H1 (cell line): ENCODE measurements at regions not wholly inside any gene's neighbourhood (a gene's known extent, or its start where the extent isn't known, plus 50 kb on each side); places are given as distances from the start of the nearest gene placed in this dataset.

Experiments
- CTCF ChIA-PET: fragments of 300-600 bp; sonication (Branson Sonifier 250); formaldehyde crosslinking; loops from one replicate; lab custom pipeline; 2021; ENCODE audit not compliant: partially characterized antibody; lab: Charles Lee
- POLR2A ChIA-PET: fragments of 300-600 bp; sonication (Branson Sonifier 250); formaldehyde crosslinking; loops from one replicate; lab custom pipeline; 2021; ENCODE audit warnings: inconsistent platforms; ENCODE audit not compliant: partially characterized antibody; lab: Charles Lee
- DNase-seq, 2 experiments: peaks; one replicate each; pipeline versions ENCODE4 v3.0.0 to v3.0.0-alpha.2; 2010 to 2022; ENCODE audit warnings: low spot score in 2 of 2, low read depth in 1 of 2, mixed read lengths in 1 of 2
- FAIRE-seq: peaks from 2 replicates; lab custom pipeline; 2011; peaks lifted over from hg19 to GRCh38; lab: Jason Lieb, UNC
- H2AFZ ChIP-seq: 2 replicates; pipeline ENCODE4 v1.8.1; 2012; ENCODE audit warnings: low read length, inconsistent platforms
- H2AK5ac ChIP-seq: 2 replicates; pipeline ENCODE4 v1.6.1; 2013; ENCODE audit warnings: low read depth, low read length
- H2BK120ac ChIP-seq: replicated peaks from 2 replicates; pipeline ENCODE3; 2013; ENCODE audit warnings: low read depth, low read length, inconsistent platforms
- H2BK12ac ChIP-seq: 2 replicates; pipeline ENCODE4 v1.6.1; 2013; ENCODE audit warnings: low read depth, low read length
- H2BK15ac ChIP-seq: 2 replicates; pipeline ENCODE4 v1.6.1; 2013; ENCODE audit warnings: low read length
- H2BK20ac ChIP-seq: 2 replicates; pipeline ENCODE4 v1.6.1; 2013; ENCODE audit warnings: low read length
- H2BK5ac ChIP-seq: 2 replicates; pipeline ENCODE4 v1.6.1; 2013; ENCODE audit warnings: low read depth, low read length
- H3K14ac ChIP-seq: 2 replicates; pipeline ENCODE4 v1.6.1; 2013; ENCODE audit warnings: inconsistent platforms; ENCODE audit not compliant: insufficient read length
- H3K18ac ChIP-seq: 2 replicates; pipeline ENCODE4 v1.6.1; 2013; ENCODE audit warnings: low read length; ENCODE audit errors: extremely low read depth
- H3K23ac ChIP-seq: 2 replicates; pipeline ENCODE4 v1.6.1; 2013; ENCODE audit warnings: inconsistent platforms; ENCODE audit not compliant: insufficient read length
- H3K23me2 ChIP-seq: 2 replicates; pipeline ENCODE4 v1.6.1; 2013; ENCODE audit warnings: low read depth, low read length
- H3K27ac ChIP-seq: 2 replicates; pipeline ENCODE4 v1.6.1; 2011; ENCODE audit warnings: low read depth, low read length, inconsistent platforms
- H3K27me3 ChIP-seq, 4 experiments: replicated peaks in 1 of 4; 1 replicate in 1 of 4; 2 replicates in 3 of 4; pipeline versions ENCODE4 v1.6.1 to v1.8.1; 2011 to 2013; ENCODE audit warnings: low read length in 3 of 4, mild to moderate bottlenecking in 3 of 4, inconsistent platforms in 2 of 4, mixed read lengths in 2 of 4, moderate library complexity in 1 of 4; ENCODE audit not compliant: control insufficient read depth in 3 of 4, insufficient read depth in 3 of 4; ENCODE audit errors: extremely low read depth in 1 of 4
- H3K36me3 ChIP-seq, 4 experiments: 2 replicates each; pipeline versions ENCODE4 v1.6.1 to v1.8.1; 2011 to 2013; ENCODE audit warnings: mild to moderate bottlenecking in 4 of 4, low read length in 3 of 4, moderate library complexity in 2 of 4, control low read depth in 1 of 4, inconsistent platforms in 1 of 4; ENCODE audit not compliant: insufficient read depth in 4 of 4, control insufficient read depth in 2 of 4
- H3K4ac ChIP-seq: replicated peaks from 2 replicates; pipeline ENCODE3; 2013; ENCODE audit warnings: low read length, low read depth, mixed read lengths, inconsistent platforms; ENCODE audit not compliant: insufficient read length
- H3K4me1 ChIP-seq, 4 experiments: replicated peaks in 1 of 4; 1 replicate in 1 of 4; 2 replicates in 3 of 4; pipeline versions ENCODE4 v1.6.1 to v1.8.1; 2011 to 2013; ENCODE audit warnings: low read length in 3 of 4, inconsistent platforms in 2 of 4, mixed read lengths in 1 of 4; ENCODE audit not compliant: insufficient read depth in 4 of 4, control insufficient read depth in 3 of 4
- H3K4me2 ChIP-seq, 2 experiments: 2 replicates each; pipeline versions ENCODE4 v1.6.1 to v1.8.1; 2011 to 2013; ENCODE audit warnings: low read depth in 2 of 2, low read length in 2 of 2, control low read depth in 1 of 2, inconsistent platforms in 1 of 2, mild to moderate bottlenecking in 1 of 2; ENCODE audit not compliant: insufficient read depth in 1 of 2
- H3K4me3 ChIP-seq, 4 experiments: fragments of 200-600, 300-600 bp in 1 of 4; sonication (generic), shearing (Covaris generic), sonication (Bioruptor Twin) in 1 of 4; 2 replicates each; pipeline versions ENCODE4 v1.5.1 to v1.8.1; 2011 to 2016; ENCODE audit warnings: low read length in 4 of 4, low read depth in 3 of 4, control low read depth in 2 of 4, inconsistent platforms in 2 of 4, mild to moderate bottlenecking in 2 of 4, mixed read lengths in 1 of 4, moderate library complexity in 1 of 4; ENCODE audit not compliant: insufficient read depth in 2 of 4; ENCODE audit errors: extremely low read depth in 1 of 4
- H3K56ac ChIP-seq: replicated peaks from 2 replicates; pipeline ENCODE3; 2013; ENCODE audit warnings: low read depth, mild to moderate bottlenecking, mixed read lengths, low read length, inconsistent platforms; ENCODE audit not compliant: insufficient read length
- H3K79me1 ChIP-seq: 2 replicates; pipeline ENCODE4 v1.6.1; 2013; ENCODE audit warnings: low read depth, low read length, control low read depth
- H3K79me2 ChIP-seq, 2 experiments: 2 replicates each; pipeline versions ENCODE4 v1.6.1 to v1.8.1; 2012 to 2013; ENCODE audit warnings: low read length in 2 of 2, mild to moderate bottlenecking in 2 of 2, inconsistent platforms in 1 of 2; ENCODE audit not compliant: insufficient read depth in 2 of 2, control insufficient read depth in 1 of 2
- H3K9ac ChIP-seq, 4 experiments: replicated peaks in 1 of 4; 1 replicate in 1 of 4; 2 replicates in 3 of 4; pipeline versions ENCODE4 v1.6.1 to v1.8.1; 2011 to 2013; ENCODE audit warnings: low read depth in 3 of 4, low read length in 3 of 4, control low read depth in 2 of 4, mild to moderate bottlenecking in 2 of 4, moderate library complexity in 2 of 4, inconsistent platforms in 1 of 4; ENCODE audit errors: extremely low read depth in 1 of 4
- H3K9me3 ChIP-seq, 2 experiments: 2 replicates each; pipeline versions ENCODE4 v1.6.1 to v1.8.1; 2012 to 2013; ENCODE audit warnings: mild to moderate bottlenecking in 2 of 2, moderate library complexity in 2 of 2, control low read depth in 1 of 2, inconsistent platforms in 1 of 2, low read depth in 1 of 2, low read length in 1 of 2, mixed read lengths in 1 of 2; ENCODE audit not compliant: insufficient read depth in 2 of 2
- H4K20me1 ChIP-seq, 2 experiments: replicated peaks in 1 of 2; 2 replicates each; pipeline versions ENCODE3 to v1.8.1; 2011 to 2013; ENCODE audit warnings: inconsistent platforms in 2 of 2, low read length in 2 of 2, mild to moderate bottlenecking in 1 of 2; ENCODE audit not compliant: insufficient read depth in 2 of 2, control insufficient read depth in 1 of 2
- H4K5ac ChIP-seq: 2 replicates; pipeline ENCODE4 v1.6.1; 2013; ENCODE audit warnings: low read length, low read depth, mixed read lengths, inconsistent platforms; ENCODE audit not compliant: insufficient read length
- H4K8ac ChIP-seq: 2 replicates; pipeline ENCODE4 v1.8.0; 2013; ENCODE audit warnings: mild to moderate bottlenecking, moderate library complexity, low read length, inconsistent platforms; ENCODE audit not compliant: insufficient read depth; ENCODE audit errors: extremely low read depth
- H4K91ac ChIP-seq: replicated peaks from 2 replicates; pipeline ENCODE3; 2013; ENCODE audit warnings: low read length, mixed read lengths, inconsistent platforms; ENCODE audit not compliant: insufficient read length
- CHD2 ChIP-seq: IDR thresholded peaks from 2 replicates; pipeline ENCODE4 v1.6.1; 2012; ENCODE audit warnings: low read length, improper control_type of control experiment
- EP300 ChIP-seq, 2 experiments: IDR thresholded peaks; 1 replicate in 1 of 2; 2 replicates in 1 of 2; pipeline ENCODE4 v1.6.1; 2011 to 2012; ENCODE audit warnings: low read depth in 2 of 2, low read length in 2 of 2, mild to moderate bottlenecking in 2 of 2, borderline replicate concordance in 1 of 2, inconsistent platforms in 1 of 2, moderate library complexity in 1 of 2
- HDAC2 ChIP-seq, 2 experiments: fragments of 300-600 bp in 1 of 2; sonication (generic) in 1 of 2; IDR thresholded peaks; 2 replicates each; pipeline ENCODE4 v1.6.1; 2011 to 2012; ENCODE audit warnings: low read depth in 2 of 2, low read length in 2 of 2, mild to moderate bottlenecking in 2 of 2, moderate library complexity in 2 of 2, borderline replicate concordance in 1 of 2, inconsistent platforms in 1 of 2
- PHF8 ChIP-seq: fragments of 200-600 bp; sonication (generic); conservative IDR thresholded peaks from 2 replicates; pipeline ENCODE4 v1.7.1; 2012; ENCODE audit warnings: low read depth, mild to moderate bottlenecking, inconsistent platforms, low read length, moderate library complexity
- POLR2A ChIP-seq, 2 experiments: IDR thresholded peaks; 1 replicate in 1 of 2; 2 replicates in 1 of 2; pipeline ENCODE4 v1.6.1; 2011; ENCODE audit warnings: low read depth in 2 of 2, low read length in 2 of 2, mild to moderate bottlenecking in 2 of 2; ENCODE audit errors: control extremely low read depth in 1 of 2
- RXRA ChIP-seq: IDR thresholded peaks from 2 replicates; pipeline ENCODE4 v1.6.1; 2011; ENCODE audit warnings: low read depth, mild to moderate bottlenecking, low read length, moderate library complexity; ENCODE audit not compliant: insufficient read depth
- TEAD4 ChIP-seq: IDR thresholded peaks from 2 replicates; pipeline ENCODE4 v1.6.1; 2012; ENCODE audit warnings: low read depth, low read length, inconsistent platforms, mixed read lengths
- WGBS, 2 experiments: shearing (Covaris generic) in 1 of 2; methylation state at CpG; one replicate each; pipeline versions ENCODE4 v1.1.6 to v1.1.7; 2013 to 2015; ENCODE audit warnings: low lambda C conversion rate in 2 of 2, mixed read lengths in 2 of 2, inconsistent platforms in 1 of 2, low coverage in 1 of 2, missing lambda C conversion rate in 1 of 2; ENCODE audit not compliant: insufficient replicate concordance in 2 of 2, insufficient coverage in 1 of 2, insufficient read length in 1 of 2; ENCODE audit errors: extremely low coverage in 1 of 2, missing lambda C conversion rate in 1 of 2; 5-methylcytosine and 5-hydroxymethylcytosine counted together
- TF ChIP-seq, protein P1 (sequence below): IDR thresholded peaks from 2 replicates; pipeline ENCODE4 v1.6.1; 2011; ENCODE audit warnings: low read length, improper control_type of control experiment

DNA sequence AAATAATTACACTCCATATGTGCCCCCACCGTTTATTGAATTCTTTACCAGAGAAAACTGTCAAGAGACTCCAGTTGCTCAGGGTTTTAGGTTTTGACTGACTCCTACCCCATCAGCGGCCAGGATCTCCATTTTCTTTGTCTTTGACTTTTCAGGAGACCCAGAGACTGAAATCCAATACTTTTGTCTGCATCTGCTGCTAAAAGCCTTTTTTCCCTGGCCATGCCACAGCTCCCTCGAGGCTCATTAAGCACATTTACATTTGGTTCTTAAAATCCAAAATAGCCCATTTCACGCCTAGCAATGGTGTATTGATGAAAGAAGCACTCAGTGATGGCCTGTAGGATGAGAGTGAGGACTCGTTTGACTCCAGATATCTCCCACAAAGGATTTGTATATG, 332.6 kb upstream of the ACVR2A start:
- H3K9me3 ChIP-seq = no peaks in the 10 kb centered on the region; a peak in 1 of 4 replicates
- H3K23me2 ChIP-seq = no peaks in the 10 kb centered on the region
- H2AK5ac ChIP-seq = no peak overlapping the region
- no peak overlapping the region for H3K9ac ChIP-seq
- H4K91ac ChIP-seq = no peak overlapping the region
- no peak overlapping the region for H3K23ac ChIP-seq
- no peak overlapping the region for H2BK120ac ChIP-seq
- H2BK5ac ChIP-seq = no peak overlapping the region
- no peak overlapping the region for H3K56ac ChIP-seq
- H3K27me3 ChIP-seq = no peaks in the 10 kb centered on the region
- no peaks in the 10 kb centered on the region for H4K20me1 ChIP-seq
- no peak overlapping the region for H4K8ac ChIP-seq
- 88% methylated on average over 5 of the region's 5 CpGs; no CpG with 5 or more reads in 1 of the 2 experiments for WGBS, 2 experiments
- H3K79me2 ChIP-seq = no peaks in the 10 kb centered on the region
- no peaks in the 10 kb centered on the region for H3K36me3 ChIP-seq
- no peaks in the 10 kb centered on the region; a peak in 1 of 7 replicates for H3K4me1 ChIP-seq
- no peak overlapping the region for H2BK15ac ChIP-seq
- H3K27ac ChIP-seq = no peak overlapping the region
- no peak overlapping the region for H2BK20ac ChIP-seq
- CTCF ChIA-PET = interaction anchor here (0.9 kb wide), 1 partner anchor 8 kb away, joined by 3 read pairs; no protein-coding TSS in a partner anchor
- POLR2A ChIA-PET = no interaction called here
- FAIRE-seq = no peak
- no peak overlapping the region for H3K4me2 ChIP-seq
- no peak overlapping the region for H3K14ac ChIP-seq
- no peak overlapping the region for H3K4ac ChIP-seq
- DNase-seq = no peak
- H2AFZ ChIP-seq = no peak overlapping the region
- H3K79me1 ChIP-seq = no peaks in the 10 kb centered on the region
- no peak overlapping the region for H4K5ac ChIP-seq
- no peak overlapping the region for H3K4me3 ChIP-seq
- H2BK12ac ChIP-seq = no peak overlapping the region
- no peak overlapping the region for H3K18ac ChIP-seq
- TF ChIP-seq, protein P1, sequence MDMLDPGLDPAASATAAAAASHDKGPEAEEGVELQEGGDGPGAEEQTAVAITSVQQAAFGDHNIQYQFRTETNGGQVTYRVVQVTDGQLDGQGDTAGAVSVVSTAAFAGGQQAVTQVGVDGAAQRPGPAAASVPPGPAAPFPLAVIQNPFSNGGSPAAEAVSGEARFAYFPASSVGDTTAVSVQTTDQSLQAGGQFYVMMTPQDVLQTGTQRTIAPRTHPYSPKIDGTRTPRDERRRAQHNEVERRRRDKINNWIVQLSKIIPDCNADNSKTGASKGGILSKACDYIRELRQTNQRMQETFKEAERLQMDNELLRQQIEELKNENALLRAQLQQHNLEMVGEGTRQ = no peak
- TF ChIP-seq CHD2 (no peak), PHF8 (no peak), RXRA (no peak), HDAC2 (IDR thresholded peaks at IDR 0.05; ENCODE audit: borderline replicate concordance in 1 of 2, low read depth in 2 of 2, low read length in 2 of 2) (no peak), POLR2A (IDR thresholded peaks at IDR 0.05; ENCODE audit: control extremely low read depth in 1 of 2, low read depth in 2 of 2, low read length in 2 of 2) (no peak), TEAD4 (no peak), EP300 (IDR thresholded peaks at IDR 0.05; ENCODE audit: borderline replicate concordance in 1 of 2, low read depth in 2 of 2, low read length in 2 of 2) (no peak)
